IMR-90 (cell line): ENCODE measurements at regions not wholly inside any gene's neighbourhood (a gene's known extent, or its start where the extent isn't known, plus 50 kb on each side); places are given as distances from the start of the nearest gene placed in this dataset.

ENCODE experiments used
- ATAC-seq: fragments of 200-7000 bp; cut with Tn5 transposase; 2 replicates; pipeline ENCODE4 v1.9.1; 2020; ENCODE audit warnings: low read depth, mild to moderate bottlenecking, moderate library complexity
- BruUV-seq: library from RNA; stranded (reverse); fragments of 400-500 nt; replicated peaks from 2 replicates; lab custom pipeline; 2021; lab: Mats Ljungman, UMichigan
- CTCF ChIA-PET: fragments of 300-600 bp; formaldehyde crosslinking; extraction: SDS; loops from one replicate; lab custom pipeline; 2021; ENCODE audit warnings: antibody characterized with exemption; lab: Yijun Ruan, JAX
- POLR2A ChIA-PET: fragments of 300-600 bp; sonication (Branson Sonifier 250); formaldehyde crosslinking; loops from one replicate; lab custom pipeline; 2022; ENCODE audit warnings: antibody characterized with exemption; ENCODE audit not compliant: unreplicated experiment; lab: Charles Lee
- DNase-seq: peaks from one replicate; pipeline ENCODE4 v3.0.0; 2013
- H2AFZ ChIP-seq: replicated peaks from 2 replicates; pipeline ENCODE3; 2013; ENCODE audit warnings: low read length, mild to moderate bottlenecking; ENCODE audit not compliant: poor library complexity
- H2AK5ac ChIP-seq: 2 replicates; pipeline ENCODE4 v1.6.1; 2013; ENCODE audit warnings: low read depth, low read length, inconsistent platforms
- H2AK9ac ChIP-seq: replicated peaks from 2 replicates; pipeline ENCODE3; 2013; ENCODE audit warnings: mild to moderate bottlenecking, low read depth, low read length, moderate library complexity; ENCODE audit not compliant: poor library complexity
- H2BK120ac ChIP-seq: 2 replicates; pipeline ENCODE4 v1.6.1; 2013; ENCODE audit warnings: low read depth, low read length, inconsistent platforms
- H2BK15ac ChIP-seq: 3 replicates; pipeline ENCODE4 v1.6.1; 2013; ENCODE audit warnings: low read depth, low read length, inconsistent platforms
- H2BK20ac ChIP-seq: 2 replicates; pipeline ENCODE4 v1.6.1; 2013; ENCODE audit warnings: low read depth, mild to moderate bottlenecking, inconsistent platforms, low read length, moderate library complexity
- H2BK5ac ChIP-seq: 2 replicates; pipeline ENCODE4 v1.6.1; 2013; ENCODE audit warnings: mild to moderate bottlenecking, low read depth, low read length, inconsistent platforms; ENCODE audit not compliant: poor library complexity, severe bottlenecking
- H3K14ac ChIP-seq: replicated peaks from 2 replicates; pipeline ENCODE4 v1.6.1; 2013; ENCODE audit warnings: low read depth, low read length, inconsistent platforms
- H3K18ac ChIP-seq: 2 replicates; pipeline ENCODE4 v1.6.1; 2013; ENCODE audit warnings: low read depth, low read length, control low read depth
- H3K23ac ChIP-seq: 2 replicates; pipeline ENCODE4 v1.6.1; 2013; ENCODE audit warnings: low read depth, low read length, inconsistent platforms
- H3K27ac ChIP-seq: 2 replicates; pipeline ENCODE4 v1.5.1; 2013; ENCODE audit warnings: mild to moderate bottlenecking, control low read depth, low read length; ENCODE audit not compliant: insufficient read depth
- H3K27me3 ChIP-seq: 2 replicates; pipeline ENCODE4 v1.6.1; 2013; ENCODE audit warnings: low read length; ENCODE audit not compliant: control insufficient read depth, insufficient read depth
- H3K36me3 ChIP-seq: 2 replicates; pipeline ENCODE4 v1.6.1; 2013; ENCODE audit warnings: low read length, mixed read lengths; ENCODE audit not compliant: control insufficient read depth, insufficient read depth
- H3K4ac ChIP-seq: 2 replicates; pipeline ENCODE4 v1.6.1; 2013; ENCODE audit warnings: low read depth, low read length, inconsistent platforms
- H3K4me1 ChIP-seq: 2 replicates; pipeline ENCODE4 v1.6.1; 2013; ENCODE audit warnings: low read length, mixed read lengths; ENCODE audit not compliant: control insufficient read depth, insufficient read depth
- H3K4me2 ChIP-seq: 2 replicates; pipeline ENCODE4 v1.6.1; 2013; ENCODE audit warnings: low read depth, mild to moderate bottlenecking, control low read depth, low read length, moderate library complexity
- H3K4me3 ChIP-seq: 2 replicates; pipeline ENCODE4 v1.5.1; 2013; ENCODE audit warnings: low read depth, mild to moderate bottlenecking, control low read depth, low read length, moderate library complexity; ENCODE audit not compliant: insufficient read depth
- H3K56ac ChIP-seq: 2 replicates; pipeline ENCODE4 v1.6.1; 2013; ENCODE audit warnings: low read length, inconsistent platforms; ENCODE audit not compliant: insufficient read depth; ENCODE audit errors: extremely low read depth
- H3K79me1 ChIP-seq, 2 experiments: 2 replicates each; pipeline ENCODE4 v1.6.1; 2013; ENCODE audit warnings: low read length in 2 of 2, inconsistent platforms in 1 of 2, low read depth in 1 of 2
- H3K9ac ChIP-seq: 2 replicates; pipeline ENCODE4 v1.6.1; 2013; ENCODE audit warnings: low read depth, low read length, control low read depth
- H3K9me1 ChIP-seq: 2 replicates; pipeline ENCODE4 v1.6.1; 2013; ENCODE audit warnings: low read length, inconsistent platforms; ENCODE audit not compliant: insufficient read depth
- H3K9me3 ChIP-seq: 2 replicates; pipeline ENCODE4 v1.6.1; 2013; ENCODE audit warnings: low read length; ENCODE audit not compliant: control insufficient read depth, insufficient read depth
- H4K20me1 ChIP-seq: 2 replicates; pipeline ENCODE4 v1.6.1; 2013; ENCODE audit warnings: low read length, inconsistent platforms; ENCODE audit not compliant: insufficient read depth
- H4K5ac ChIP-seq: 2 replicates; pipeline ENCODE4 v1.6.1; 2013; ENCODE audit warnings: mild to moderate bottlenecking, low read depth, low read length, control low read depth
- H4K8ac ChIP-seq, 2 experiments: 2 replicates each; pipeline ENCODE4 v1.6.1; 2013; ENCODE audit warnings: low read depth in 2 of 2, low read length in 2 of 2, control low read depth in 1 of 2, inconsistent platforms in 1 of 2
- H4K91ac ChIP-seq: 2 replicates; pipeline ENCODE4 v1.6.1; 2013; ENCODE audit warnings: low read depth, low read length, inconsistent platforms; ENCODE audit not compliant: insufficient read depth
- MAZ ChIP-seq: IDR thresholded peaks from 2 replicates; pipeline ENCODE4 v1.6.1; 2012; ENCODE audit warnings: low read depth, mild to moderate bottlenecking, low read length, improper control_type of control experiment, moderate library complexity, borderline replicate concordance
- WGBS, 2 experiments: methylation state at CpG; one replicate each; pipeline versions ENCODE4 v1.1.5 to v1.1.7; 2013; ENCODE audit warnings: missing lambda C conversion rate in 2 of 2; ENCODE audit not compliant: insufficient read length in 1 of 2; ENCODE audit errors: extremely low coverage in 2 of 2; 5-methylcytosine and 5-hydroxymethylcytosine counted together
- dilution Hi-C: fragments of 300-500 bp; cut with HindIII; formaldehyde crosslinking; loops from one replicate; pipeline ENCODE4 v1.14.3; 2018; ENCODE audit warnings: low sequenced_read_pairs; ENCODE audit not compliant: unreplicated experiment
- in situ Hi-C: fragments of 300-500 bp; cut with MboI; formaldehyde crosslinking; loops from 3 replicates; pipeline ENCODE4 v1.14.3; 2019; ENCODE audit warnings: low sequenced_read_pairs, inconsistent platforms, mixed read lengths
- intact Hi-C: fragments of 100-400 bp; cut with micrococcal nuclease; formaldehyde crosslinking; loops from 2 replicates; pipeline ENCODE4 v1.10.0; 2022

DNA sequence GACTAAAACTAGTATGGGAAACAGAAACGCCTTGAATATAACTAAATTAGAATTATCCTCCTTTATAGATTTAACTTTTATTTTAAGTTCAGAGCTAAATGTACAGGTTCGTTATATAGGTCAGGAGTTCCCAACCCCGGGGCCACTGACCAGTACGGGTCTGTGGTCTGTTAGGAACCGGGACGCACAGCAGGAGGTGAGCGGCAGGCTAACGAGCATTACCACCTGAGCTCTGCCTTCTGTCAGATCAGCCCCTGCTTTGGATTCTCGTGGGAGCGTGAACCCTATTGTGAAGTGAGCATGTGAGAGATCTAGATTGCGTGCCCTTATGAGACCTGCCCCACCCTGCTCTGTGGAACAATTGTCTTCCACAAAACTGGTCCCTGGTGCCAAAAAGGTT, 51.0 kb downstream of the FAT4 start:
- peaks cover 10 to 13% of the 10 kb centered on the region in 2 experiments for H3K79me1 ChIP-seq
- no peak overlapping the region for H3K4ac ChIP-seq
- no peak for ATAC-seq
- H4K8ac ChIP-seq, result no peak overlapping the region
- H3K9me1 ChIP-seq, result no peaks in the 10 kb centered on the region
- no peaks in the 10 kb centered on the region for H4K20me1 ChIP-seq
- in situ Hi-C loops (no loop called here), dilution Hi-C loops (no loop called here), intact Hi-C loops (loop anchor here (5.0 kb wide), 1 partner anchor 48 kb away; no protein-coding TSS in a partner anchor)
- 0 out of 2 replicates have a peak overlapping the region, but pooled peaks have one; percentile 32 for H2BK20ac ChIP-seq
- no peak overlapping the region for H3K9ac ChIP-seq
- no peak overlapping the region for H2BK120ac ChIP-seq
- H2AFZ ChIP-seq, result no peak overlapping the region
- no TSS peak for BruUV-seq
- peaks cover 5% of the 10 kb centered on the region for H3K4me1 ChIP-seq
- H2AK5ac ChIP-seq, result 0 out of 2 replicates have a peak overlapping the region, but pooled peaks have one; percentile 4
- no peak overlapping the region for H2BK15ac ChIP-seq
- no peak overlapping the region for H3K56ac ChIP-seq
- no peak overlapping the region for H3K4me3 ChIP-seq
- H3K23ac ChIP-seq, result no peak overlapping the region
- H2AK9ac ChIP-seq, result no peak overlapping the region
- CTCF ChIA-PET, result interaction anchor here (0.5 kb wide), 1 partner anchor 53 kb away, joined by 4 read pairs; no protein-coding TSS in a partner anchor
- no peak overlapping the region for H3K18ac ChIP-seq
- no peaks in the 10 kb centered on the region for H3K36me3 ChIP-seq
- H3K4me2 ChIP-seq, result no peak overlapping the region
- no peak overlapping the region; the same call in 1 of the 2 replicates for H4K91ac ChIP-seq
- WGBS, 2 experiments, result 100% methylated on average over 4 of the region's 11 CpGs; no CpG with 5 or more reads in 1 of the 2 experiments
- H3K9me3 ChIP-seq, result no peaks in the 10 kb centered on the region
- H2BK5ac ChIP-seq, result no peak overlapping the region
- H3K14ac ChIP-seq, result no peak overlapping the region
- TF ChIP-seq MAZ, result no peak
- no peak overlapping the region for H4K5ac ChIP-seq
- H3K27ac ChIP-seq, result no peak overlapping the region
- POLR2A ChIA-PET, result no interaction called here
- no peaks in the 10 kb centered on the region for H3K27me3 ChIP-seq
- DNase-seq, result no peak
